ENCODE measurements at regions not wholly inside any gene's neighbourhood (a gene's known extent, or its start where the extent isn't known, plus 50 kb on each side); places are given as distances from the start of the nearest gene placed in this dataset.

DNA sequence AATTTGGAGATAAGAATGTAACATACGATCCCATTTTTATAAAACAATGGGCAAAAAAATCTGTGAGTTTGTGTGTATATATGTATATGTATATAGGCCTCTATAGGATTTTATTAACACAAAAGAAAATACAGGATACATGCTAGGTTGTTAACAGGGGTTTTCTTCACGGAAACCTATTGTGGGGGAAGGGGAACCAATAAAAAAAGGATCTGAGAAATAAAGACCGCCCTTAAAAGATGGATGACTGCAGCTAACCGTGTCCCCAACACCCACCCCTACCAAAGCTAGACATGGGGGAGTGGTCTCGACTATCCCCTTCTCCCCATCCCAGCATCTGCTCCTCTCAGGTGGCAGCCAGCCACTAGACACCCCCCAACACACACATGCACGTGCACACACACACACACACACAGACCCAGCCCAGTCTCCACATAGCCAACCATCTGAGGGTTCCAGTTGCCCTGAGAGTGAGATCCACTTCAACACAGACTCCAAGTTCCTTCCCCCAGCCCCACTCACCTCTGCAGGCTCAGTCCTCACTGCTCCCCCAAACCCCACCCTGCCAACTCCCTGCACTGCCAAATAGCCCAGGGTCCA is 132.9 kb downstream of the TPRA1 start:
- no peak for DNase-seq

- peak; percentile 49 to 85 for DNase-seq
Measured at GRCh38 chr3:127457094-127457475, 133.4 kb downstream of the TPRA1 start.

GRCh38 chr3:127456471-127457093 is 134.0 kb downstream of the TPRA1 start:
- DNase-seq: peak in 1 of 2 experiments; percentile 70

DNA sequence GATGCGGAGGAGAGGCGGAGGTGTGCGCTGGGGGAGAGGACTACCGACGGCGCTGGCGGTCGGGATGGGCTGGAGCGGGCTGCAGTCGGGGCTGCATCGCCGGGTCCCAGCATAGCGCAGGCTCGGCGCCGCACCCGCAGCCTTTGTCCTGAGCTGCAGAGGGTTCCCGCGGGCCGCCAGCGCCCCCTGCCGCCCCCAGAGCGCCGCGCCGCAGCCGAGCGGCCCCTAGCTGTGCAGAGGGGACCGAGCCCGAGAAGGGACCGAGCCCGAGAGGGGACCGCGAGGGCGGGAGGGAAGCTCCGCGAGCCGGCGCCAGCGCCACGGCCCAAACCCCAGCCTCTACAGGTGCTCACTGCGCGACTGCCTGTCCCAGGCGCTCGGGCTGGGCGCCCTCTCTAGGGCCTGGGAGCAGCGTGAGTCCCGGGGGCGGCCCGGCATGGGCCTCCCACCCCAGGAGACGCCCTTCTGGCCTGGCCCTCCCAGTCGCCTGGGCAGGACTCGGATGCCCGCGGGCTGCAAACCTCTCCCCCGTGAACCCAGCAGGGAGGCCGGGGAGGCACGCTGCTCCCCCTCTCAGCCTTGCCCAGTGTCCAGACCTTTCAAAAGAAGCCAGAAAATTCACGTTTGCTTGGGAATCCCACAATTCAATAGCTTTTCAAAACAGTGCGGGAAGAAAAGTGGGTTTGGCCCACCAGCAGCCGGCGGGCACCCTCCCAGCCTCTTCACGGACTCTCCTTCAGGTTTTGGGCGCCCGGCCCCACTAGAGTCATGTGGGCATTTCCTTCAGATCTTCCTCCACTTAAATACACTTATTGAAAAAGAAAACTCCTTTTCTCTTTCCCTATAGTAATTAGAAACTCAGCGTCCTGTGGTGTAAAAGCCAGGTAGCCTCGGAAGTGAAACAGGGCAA is 134.7 kb downstream of the TPRA1 start:
- peak; percentile 50 to 97 for DNase-seq

DNA sequence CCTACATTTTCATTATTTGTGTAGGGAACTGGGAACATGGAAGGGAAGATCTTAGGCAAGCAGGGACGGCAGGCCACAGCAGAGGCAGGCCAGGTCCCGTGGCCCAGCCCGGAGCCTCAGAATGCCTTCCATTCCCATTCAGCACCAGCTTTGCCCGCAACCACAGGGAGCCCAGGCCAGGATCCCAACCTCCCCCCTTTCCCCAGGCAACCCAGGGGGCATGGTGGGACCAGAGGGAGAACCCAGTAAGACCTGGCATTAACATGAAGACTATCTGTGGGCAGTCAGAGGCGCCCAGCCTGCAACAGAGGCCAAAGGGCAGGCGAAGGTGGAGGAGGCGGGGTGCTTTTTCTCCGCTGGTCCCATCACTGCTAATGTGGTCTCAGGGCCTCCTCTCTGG is 135.6 kb downstream of the TPRA1 start:
- no peak for DNase-seq

DNA sequence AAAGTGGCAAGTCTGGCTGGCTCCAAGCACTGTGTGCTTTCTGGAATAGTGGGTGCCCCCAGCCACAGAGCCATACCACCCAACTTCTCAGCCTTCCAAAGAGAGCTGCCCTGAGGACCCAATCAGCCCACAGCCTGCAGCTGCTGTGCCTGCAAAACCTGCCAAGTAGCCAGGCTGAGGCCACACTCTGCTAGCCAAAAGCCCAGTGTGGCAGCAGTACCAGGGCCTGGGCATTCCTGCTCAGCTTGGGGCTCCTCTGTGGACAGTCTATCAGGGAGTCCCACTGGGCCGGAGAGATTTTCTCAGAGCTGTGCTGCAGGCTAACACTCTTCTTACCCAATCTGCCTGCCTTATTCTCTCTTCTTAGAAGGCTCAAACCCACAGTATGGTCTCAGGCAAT is 136.5 kb downstream of the TPRA1 start:
- DNase-seq: no peak

GRCh38 chr3:127452321-127452821 is 138.2 kb downstream of the TPRA1 start:
- no peak for DNase-seq

GRCh38 chr3:127451321-127451720 is 139.2 kb downstream of the TPRA1 start:
- DNase-seq: no peak

GRCh38 chr3:127450331-127450730 is 140.2 kb downstream of the TPRA1 start:
- no peak for DNase-seq

GRCh38 chr3:127449486-127450212 is 140.9 kb downstream of the TPRA1 start:
- DNase-seq: no peak

GRCh38 chr3:127448671-127449070 is 141.9 kb downstream of the TPRA1 start:
- DNase-seq: no peak

GRCh38 chr3:127448161-127448561 is 142.4 kb downstream of the TPRA1 start:
- no peak for DNase-seq

GRCh38 chr3:127446756-127447155 is 143.8 kb downstream of the TPRA1 start:
- no peak for DNase-seq

DNA sequence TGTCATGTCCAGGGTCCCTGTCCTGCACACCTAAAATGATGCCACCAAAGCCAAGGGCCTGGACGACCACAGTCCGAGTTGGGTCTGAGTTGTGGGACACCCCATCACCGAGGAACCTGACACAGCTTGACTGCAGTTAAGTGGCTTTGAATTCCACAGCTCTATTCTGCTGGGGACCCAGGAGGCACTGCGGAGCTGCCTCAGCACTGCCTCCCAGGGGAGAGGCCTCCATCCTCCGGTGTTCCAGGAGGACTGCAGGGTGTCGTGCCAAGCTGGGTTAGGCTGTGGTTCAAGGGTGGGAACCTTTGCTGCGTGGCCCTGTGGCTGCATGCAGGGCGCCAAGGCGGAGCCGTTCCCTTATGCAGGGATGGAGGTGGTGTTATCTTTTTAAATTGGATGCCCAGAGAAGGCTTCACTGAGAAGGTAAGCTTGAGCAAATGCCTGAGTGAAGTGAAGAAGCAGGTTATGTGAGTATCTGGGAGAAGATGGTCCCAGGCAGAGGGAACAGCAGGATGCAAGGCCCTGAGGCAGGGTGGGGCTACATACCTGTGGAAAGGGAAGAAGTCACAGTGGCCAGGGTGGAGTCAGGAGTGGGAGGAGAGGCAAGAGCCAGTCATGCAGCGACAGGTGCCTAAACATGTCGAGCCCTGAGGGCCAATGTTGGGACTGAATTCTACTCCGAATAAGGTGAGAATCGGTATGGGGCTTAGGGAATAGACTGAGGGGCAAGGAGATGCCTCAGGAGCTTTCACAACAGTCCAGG is 144.8 kb downstream of the TPRA1 start:
- DNase-seq: no peak

- DNase-seq: no peak
Measured at GRCh38 chr3:127444761-127445160, 145.8 kb downstream of the TPRA1 start.

DNA sequence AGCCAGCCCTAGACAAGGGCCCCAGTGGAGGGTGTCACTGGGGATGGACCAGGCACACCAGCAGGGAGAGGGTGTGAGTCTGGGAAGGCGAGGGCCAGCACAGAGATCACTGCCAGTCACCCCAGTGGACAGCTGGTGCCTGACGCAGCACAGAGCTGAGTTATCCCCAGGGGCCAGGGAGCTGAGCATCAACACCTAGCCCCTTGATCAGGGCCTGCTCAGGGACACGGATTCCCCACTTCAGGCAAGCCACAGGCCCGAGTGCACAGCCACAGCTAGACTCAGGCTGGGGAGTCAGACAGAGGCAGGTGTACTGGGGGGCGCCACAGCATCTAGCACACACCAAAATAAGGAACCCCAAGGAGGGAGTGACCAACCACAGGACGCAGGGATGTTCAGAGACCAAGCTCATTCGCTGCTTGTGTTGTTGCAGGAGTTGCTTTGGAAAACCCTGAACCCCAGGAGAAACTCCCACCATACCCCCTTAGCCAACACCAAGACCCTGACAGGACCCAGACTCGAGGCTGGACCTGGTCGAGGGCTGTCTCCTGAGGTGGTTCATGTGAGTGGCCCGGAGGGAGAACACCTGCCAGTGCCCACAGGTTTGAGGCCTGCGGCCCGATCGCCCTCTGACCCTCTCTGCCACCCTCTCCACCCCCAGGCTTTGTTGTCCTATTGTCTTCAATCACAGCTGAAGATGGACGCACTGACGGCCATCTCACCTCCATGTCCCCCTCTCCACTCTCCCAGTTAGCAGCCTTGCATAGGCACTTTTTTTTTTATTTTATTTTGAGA is 146.8 kb downstream of the TPRA1 start:
- no peak for DNase-seq

GRCh38 chr3:127442506-127442905 is 148.0 kb downstream of the TPRA1 start:
- DNase-seq: no peak

DNA sequence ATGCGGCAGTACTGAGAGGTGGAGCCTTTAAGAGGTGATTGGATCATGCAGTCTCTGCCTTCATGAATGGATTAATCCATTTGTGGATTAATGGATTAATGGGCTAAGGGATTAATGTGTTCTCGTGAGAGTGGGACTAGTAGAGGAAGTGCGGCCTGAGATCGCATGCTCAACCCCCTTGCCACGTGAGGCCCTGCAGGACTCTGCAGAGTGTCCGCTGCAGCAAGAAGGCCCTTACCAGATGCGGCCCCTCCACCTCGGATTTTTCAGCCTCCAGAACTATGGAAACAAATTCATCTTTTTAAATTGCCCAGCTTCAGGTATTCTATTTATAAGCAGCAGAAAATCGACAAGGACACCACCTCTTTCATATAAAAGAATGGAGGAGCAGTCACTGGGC is 148.8 kb downstream of the TPRA1 start:
- DNase-seq: no peak

DNA sequence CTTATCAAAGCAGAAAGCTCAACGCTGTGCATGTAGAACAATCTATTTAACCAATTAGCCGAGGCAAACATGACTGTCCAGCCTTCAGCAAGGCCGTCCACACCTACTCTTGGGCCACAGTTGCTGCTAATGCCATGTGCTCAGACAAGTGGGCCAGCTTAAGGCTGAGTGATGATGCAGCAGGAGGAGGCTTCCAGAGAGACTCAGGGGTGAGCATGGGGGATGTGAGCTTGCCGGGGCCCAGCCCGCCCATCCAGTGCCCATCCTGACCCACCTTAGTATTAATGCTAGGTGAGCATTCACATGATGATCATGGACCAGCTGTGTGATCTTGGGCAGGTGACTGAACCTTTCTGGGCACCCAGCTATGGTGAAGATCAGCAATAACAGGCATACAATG is 150.1 kb downstream of the TPRA1 start:
- DNase-seq: no peak

DNA sequence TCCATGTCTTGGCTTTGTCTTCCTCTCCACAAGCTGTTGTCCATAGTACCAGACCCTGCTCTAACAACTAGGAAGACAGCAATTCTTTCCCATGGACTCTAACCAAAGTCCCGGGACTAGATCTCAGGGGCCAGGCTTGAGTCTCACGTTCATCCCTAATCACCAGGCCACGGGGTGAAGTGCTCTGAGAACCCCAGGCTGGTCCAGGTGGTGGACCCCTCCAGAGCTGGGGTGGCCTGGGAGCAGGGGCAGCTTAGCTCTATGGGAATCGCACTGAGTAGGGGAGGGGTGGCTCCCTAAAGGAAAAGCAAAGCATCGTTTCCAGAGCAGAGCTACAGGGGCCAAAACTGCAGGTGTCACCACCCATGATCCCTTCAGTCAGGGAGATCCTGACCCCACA is 150.9 kb downstream of the TPRA1 start:
- DNase-seq: no peak

- DNase-seq: no peak
Measured at GRCh38 chr3:127438951-127439350, 151.1 kb upstream of the PRR20G start.
